ENCODE measurements at regions not wholly inside any gene's neighbourhood (a gene's known extent, or its start where the extent isn't known, plus 50 kb on each side); places are given as distances from the start of the nearest gene placed in this dataset.
A peak's percentile ranks its signal among the peaks of the same experiment; 100 is the strongest.

- intact Hi-C loops (cut with DNase I; ENCODE audit: low total_unique reads) = no loop called here
- no peak overlapping the region for H3K27ac ChIP-seq
- WGBS, 2 donors (ENCODE audit: low coverage in 1 of 2) = 74 to 79% methylated on average over 5 to 10 of the region's 10 CpGs
Measured at GRCh38 chr16:73265124-73265837, 217.4 kb upstream of the ZFHX3 start.

GRCh38 chr16:73262931-73263330 is 215.0 kb upstream of the ZFHX3 start:
- intact Hi-C loops (cut with DNase I; ENCODE audit: low total_unique reads) = no loop called here
- in situ Hi-C loops (cut with MboI; ENCODE audit: low pct_ligation_motif_present in 1 of 4, low pct_unique_long_range_greater_than_20kb in 1 of 4, low sequenced_read_pairs in 3 of 4) = no loop called here
- WGBS, 2 donors (ENCODE audit: low coverage in 1 of 2) = 78 to 100% methylated on average over 1 to 2 of the region's 2 CpGs

More at GRCh38 chr16:73265124-73265837, 217.4 kb upstream of the ZFHX3 start:
- H3K4me3 ChIP-seq = no peak overlapping the region
- H3K4me1 ChIP-seq = no peaks in the 10 kb centered on the region
- H3K9me3 ChIP-seq = no peaks in the 10 kb centered on the region
- no peaks in the 10 kb centered on the region for H3K27me3 ChIP-seq
- TF ChIP-seq POLR2A (IDR thresholded peaks at IDR 0.05) (no peak), POLR2AphosphoS5 (IDR thresholded peaks at IDR 0.05) (no peak), CTCF (IDR thresholded peaks at IDR 0.05) (no peak), EP300 (IDR thresholded peaks at IDR 0.05; ENCODE audit: low read depth) (no peak)
- in situ Hi-C loops (cut with MboI; ENCODE audit: low pct_ligation_motif_present in 1 of 4, low pct_unique_long_range_greater_than_20kb in 1 of 4, low sequenced_read_pairs in 3 of 4) = no loop called here
- no peaks in the 10 kb centered on the region for H3K36me3 ChIP-seq
- no peak for DNase-seq

GRCh38 chr16:73255031-73255430 is 207.1 kb upstream of the ZFHX3 start:
- TF ChIP-seq CTCF (IDR thresholded peaks at IDR 0.05) (no peak), EP300 (IDR thresholded peaks at IDR 0.05; ENCODE audit: low read depth) (no peak), POLR2A (IDR thresholded peaks at IDR 0.05) (no peak), POLR2AphosphoS5 (IDR thresholded peaks at IDR 0.05) (peak in 1 of 3 donors; percentile 53)
- no peaks in the 10 kb centered on the region for H3K27me3 ChIP-seq
- WGBS, 2 donors (ENCODE audit: low coverage in 1 of 2) = 46 to 50% methylated on average over 1 to 3 of the region's 3 CpGs
- no peaks in the 10 kb centered on the region for H3K36me3 ChIP-seq
- peaks cover 0 to 3% (median 3%) of the 10 kb centered on the region in 4 donors for H3K4me1 ChIP-seq
- H3K27ac ChIP-seq = peak overlapping the region in 3 of 4 donors; percentile 31 to 41 (median 34)
- H3K4me3 ChIP-seq = no peak overlapping the region
- intact Hi-C loops (cut with DNase I; ENCODE audit: low total_unique reads) = no loop called here
- in situ Hi-C loops (cut with MboI; ENCODE audit: low pct_ligation_motif_present in 1 of 4, low pct_unique_long_range_greater_than_20kb in 1 of 4, low sequenced_read_pairs in 3 of 4) = no loop called here
- no peaks in the 10 kb centered on the region for H3K9me3 ChIP-seq
- DNase-seq = no peak

More at GRCh38 chr16:73262931-73263330, 215.0 kb upstream of the ZFHX3 start:
- H3K27ac ChIP-seq = no peak overlapping the region
- no peak for TF ChIP-seq CTCF (IDR thresholded peaks at IDR 0.05)
- H3K9me3 ChIP-seq = no peaks in the 10 kb centered on the region
- H3K4me1 ChIP-seq = no peaks in the 10 kb centered on the region
- H3K4me3 ChIP-seq = no peak overlapping the region
- H3K36me3 ChIP-seq = no peaks in the 10 kb centered on the region
- no peak for DNase-seq
- H3K27me3 ChIP-seq = no peaks in the 10 kb centered on the region

GRCh38 chr16:73253922-73254480 is 206.1 kb upstream of the ZFHX3 start:
- Histone ChIP-seq H3K36me3 (no peaks in the 10 kb centered on the region), H3K27ac (no peak overlapping the region), H3K4me3 (no peak overlapping the region), H3K9me3 (no peaks in the 10 kb centered on the region), H3K4me1 (peaks cover 0 to 3% (median 3%) of the 10 kb centered on the region in 4 donors), H3K27me3 (no peaks in the 10 kb centered on the region)
- WGBS, 2 donors (ENCODE audit: low coverage in 1 of 2) = 75% methylated on average over 3 of the region's 3 CpGs; no CpG with 5 or more reads in 1 of the 2 donors
- no peak for DNase-seq
- TF ChIP-seq POLR2AphosphoS5 (IDR thresholded peaks at IDR 0.05) = no peak
- TF ChIP-seq CTCF (IDR thresholded peaks at IDR 0.05) = no peak
- TF ChIP-seq EP300 (IDR thresholded peaks at IDR 0.05; ENCODE audit: low read depth) = no peak
- no peak for TF ChIP-seq POLR2A (IDR thresholded peaks at IDR 0.05)
- intact Hi-C loops (cut with DNase I; ENCODE audit: low total_unique reads) = no loop called here
- in situ Hi-C loops (cut with MboI; ENCODE audit: low pct_ligation_motif_present in 1 of 4, low pct_unique_long_range_greater_than_20kb in 1 of 4, low sequenced_read_pairs in 3 of 4) = no loop called here
